ENCODE measurements at regions not wholly inside any gene's neighbourhood (a gene's known extent, or its start where the extent isn't known, plus 50 kb on each side); places are given as distances from the start of the nearest gene placed in this dataset.

DNA sequence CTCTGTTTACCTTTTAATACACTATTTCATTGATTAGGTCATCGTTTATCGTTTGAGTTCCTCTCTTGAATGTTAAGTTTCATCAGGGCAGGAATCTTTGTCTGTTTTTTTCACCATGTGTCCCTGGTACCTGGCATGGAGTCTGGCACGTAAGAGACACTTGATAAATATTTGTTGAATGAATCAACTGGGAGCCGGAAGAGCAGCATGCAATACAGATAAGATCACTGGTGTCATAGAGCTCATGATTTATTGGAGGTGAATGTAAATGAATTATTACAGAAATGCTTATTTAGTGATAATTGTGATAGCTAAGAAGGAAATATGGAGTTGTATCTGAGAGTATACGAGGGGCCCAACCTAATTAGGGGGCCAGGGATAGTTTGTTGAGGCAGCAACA lies 62.8 kb downstream of the UCHL1 start:
- TF ChIP-seq, protein P1, sequence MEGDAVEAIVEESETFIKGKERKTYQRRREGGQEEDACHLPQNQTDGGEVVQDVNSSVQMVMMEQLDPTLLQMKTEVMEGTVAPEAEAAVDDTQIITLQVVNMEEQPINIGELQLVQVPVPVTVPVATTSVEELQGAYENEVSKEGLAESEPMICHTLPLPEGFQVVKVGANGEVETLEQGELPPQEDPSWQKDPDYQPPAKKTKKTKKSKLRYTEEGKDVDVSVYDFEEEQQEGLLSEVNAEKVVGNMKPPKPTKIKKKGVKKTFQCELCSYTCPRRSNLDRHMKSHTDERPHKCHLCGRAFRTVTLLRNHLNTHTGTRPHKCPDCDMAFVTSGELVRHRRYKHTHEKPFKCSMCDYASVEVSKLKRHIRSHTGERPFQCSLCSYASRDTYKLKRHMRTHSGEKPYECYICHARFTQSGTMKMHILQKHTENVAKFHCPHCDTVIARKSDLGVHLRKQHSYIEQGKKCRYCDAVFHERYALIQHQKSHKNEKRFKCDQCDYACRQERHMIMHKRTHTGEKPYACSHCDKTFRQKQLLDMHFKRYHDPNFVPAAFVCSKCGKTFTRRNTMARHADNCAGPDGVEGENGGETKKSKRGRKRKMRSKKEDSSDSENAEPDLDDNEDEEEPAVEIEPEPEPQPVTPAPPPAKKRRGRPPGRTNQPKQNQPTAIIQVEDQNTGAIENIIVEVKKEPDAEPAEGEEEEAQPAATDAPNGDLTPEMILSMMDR (IDR thresholded peaks at IDR 0.05), result no peak
- no peak for TF ChIP-seq POLR2AphosphoS5 (IDR thresholded peaks at IDR 0.05; ENCODE audit: low read depth, low read length)
- TF ChIP-seq, protein P2, sequence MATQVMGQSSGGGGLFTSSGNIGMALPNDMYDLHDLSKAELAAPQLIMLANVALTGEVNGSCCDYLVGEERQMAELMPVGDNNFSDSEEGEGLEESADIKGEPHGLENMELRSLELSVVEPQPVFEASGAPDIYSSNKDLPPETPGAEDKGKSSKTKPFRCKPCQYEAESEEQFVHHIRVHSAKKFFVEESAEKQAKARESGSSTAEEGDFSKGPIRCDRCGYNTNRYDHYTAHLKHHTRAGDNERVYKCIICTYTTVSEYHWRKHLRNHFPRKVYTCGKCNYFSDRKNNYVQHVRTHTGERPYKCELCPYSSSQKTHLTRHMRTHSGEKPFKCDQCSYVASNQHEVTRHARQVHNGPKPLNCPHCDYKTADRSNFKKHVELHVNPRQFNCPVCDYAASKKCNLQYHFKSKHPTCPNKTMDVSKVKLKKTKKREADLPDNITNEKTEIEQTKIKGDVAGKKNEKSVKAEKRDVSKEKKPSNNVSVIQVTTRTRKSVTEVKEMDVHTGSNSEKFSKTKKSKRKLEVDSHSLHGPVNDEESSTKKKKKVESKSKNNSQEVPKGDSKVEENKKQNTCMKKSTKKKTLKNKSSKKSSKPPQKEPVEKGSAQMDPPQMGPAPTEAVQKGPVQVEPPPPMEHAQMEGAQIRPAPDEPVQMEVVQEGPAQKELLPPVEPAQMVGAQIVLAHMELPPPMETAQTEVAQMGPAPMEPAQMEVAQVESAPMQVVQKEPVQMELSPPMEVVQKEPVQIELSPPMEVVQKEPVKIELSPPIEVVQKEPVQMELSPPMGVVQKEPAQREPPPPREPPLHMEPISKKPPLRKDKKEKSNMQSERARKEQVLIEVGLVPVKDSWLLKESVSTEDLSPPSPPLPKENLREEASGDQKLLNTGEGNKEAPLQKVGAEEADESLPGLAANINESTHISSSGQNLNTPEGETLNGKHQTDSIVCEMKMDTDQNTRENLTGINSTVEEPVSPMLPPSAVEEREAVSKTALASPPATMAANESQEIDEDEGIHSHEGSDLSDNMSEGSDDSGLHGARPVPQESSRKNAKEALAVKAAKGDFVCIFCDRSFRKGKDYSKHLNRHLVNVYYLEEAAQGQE (IDR thresholded peaks at IDR 0.05; ENCODE audit: insufficient read depth in 1 of 2, low read depth in 2 of 2, low read length in 1 of 2), result no peak

Data from Panc1 (cell line).